Neural progenitor cell (in vitro differentiated cells): ENCODE measurements at regions not wholly inside any gene's neighbourhood (a gene's known extent, or its start where the extent isn't known, plus 50 kb on each side); places are given as distances from the start of the nearest gene placed in this dataset.
A peak's percentile ranks its signal among the peaks of the same experiment; 100 is the strongest.

Experiments
- DNase-seq: peaks from one replicate; pipeline ENCODE4 v3.0.0-alpha.2; 2016; ENCODE audit warnings: low spot score
- H2AFZ ChIP-seq: fragments of 200-600 bp; sonication (generic); replicated peaks from 2 replicates; pipeline ENCODE4 v1.6.1; 2016; ENCODE audit warnings: antibody characterized with exemption
- H3F3A ChIP-seq: fragments of 200-600 bp; sonication (generic); 2 replicates; pipeline ENCODE4 v1.6.1; 2016; ENCODE audit warnings: antibody characterized with exemption, low read depth
- H3K27ac ChIP-seq: fragments of 200-600 bp; sonication (generic); 2 replicates; pipeline ENCODE4 v1.5.1; 2016; ENCODE audit warnings: mild to moderate bottlenecking
- H3K27me3 ChIP-seq: fragments of 200-600 bp; sonication (generic); 2 replicates; pipeline ENCODE4 v1.6.1; 2016; ENCODE audit warnings: mild to moderate bottlenecking, moderate library complexity
- H3K36me3 ChIP-seq: fragments of 200-600 bp; sonication (generic); 2 replicates; pipeline ENCODE4 v1.5.1; 2016
- H3K4me1 ChIP-seq: fragments of 200-600 bp; sonication (generic); 2 replicates; pipeline ENCODE4 v1.6.1; 2016; ENCODE audit warnings: mixed run types
- H3K4me2 ChIP-seq: fragments of 200-600 bp; sonication (generic); 2 replicates; pipeline ENCODE4 v1.6.1; 2016
- H3K4me3 ChIP-seq: fragments of 200-600 bp; sonication (generic); 2 replicates; pipeline ENCODE4 v1.5.1; 2016
- H3K79me2 ChIP-seq: fragments of 200-600 bp; sonication (generic); 2 replicates; pipeline ENCODE4 v1.6.1; 2016; ENCODE audit warnings: low read depth
- H3K9ac ChIP-seq: fragments of 200-600 bp; sonication (generic); 2 replicates; pipeline ENCODE4 v1.6.1; 2016
- H3K9me3 ChIP-seq: fragments of 200-600 bp; sonication (generic); 2 replicates; pipeline ENCODE4 v1.5.1; 2016; ENCODE audit warnings: low read depth
- H4K20me1 ChIP-seq: fragments of 200-600 bp; sonication (generic); 2 replicates; pipeline ENCODE4 v1.6.1; 2016; ENCODE audit warnings: low read depth
- H3K27ac Mint-ChIP-seq: 3 replicates; pipeline ENCODE4 v1.8.0; 2021; ENCODE audit warnings: mixed read lengths
- H3K27me3 Mint-ChIP-seq: 2 replicates; pipeline ENCODE4 v1.8.0; 2022; ENCODE audit warnings: low read depth, mild to moderate bottlenecking, inconsistent platforms, moderate library complexity, mixed read lengths; ENCODE audit not compliant: insufficient read depth
- H3K36me3 Mint-ChIP-seq: 3 replicates; pipeline ENCODE4 v1.8.0; 2021; ENCODE audit warnings: mixed read lengths
- H3K4me1 Mint-ChIP-seq: 3 replicates; pipeline ENCODE4 v1.8.0; 2021; ENCODE audit warnings: mixed read lengths
- H3K4me3 Mint-ChIP-seq: 3 replicates; pipeline ENCODE4 v1.8.0; 2021; ENCODE audit warnings: mild to moderate bottlenecking, moderate library complexity, mixed read lengths
- H3K9me3 Mint-ChIP-seq: 3 replicates; pipeline ENCODE4 v1.8.0; 2020; ENCODE audit warnings: mixed read lengths
- EZH2 ChIP-seq: fragments of 200-600 bp; sonication (generic); IDR thresholded peaks from 2 replicates; pipeline ENCODE4 v1.6.1; 2017; ENCODE audit warnings: antibody characterized with exemption, mild to moderate bottlenecking, moderate library complexity
- EZH2phosphoT487 ChIP-seq: fragments of 200-600 bp; sonication (generic); IDR thresholded peaks from 2 replicates; pipeline ENCODE4 v1.6.1; 2017; ENCODE audit warnings: antibody characterized with exemption
- TF ChIP-seq, protein P1 (sequence below): fragments of 200-600 bp; sonication (generic); IDR thresholded peaks from 2 replicates; pipeline ENCODE4 v1.5.1; 2017; ENCODE audit warnings: antibody characterized with exemption, mild to moderate bottlenecking

DNA sequence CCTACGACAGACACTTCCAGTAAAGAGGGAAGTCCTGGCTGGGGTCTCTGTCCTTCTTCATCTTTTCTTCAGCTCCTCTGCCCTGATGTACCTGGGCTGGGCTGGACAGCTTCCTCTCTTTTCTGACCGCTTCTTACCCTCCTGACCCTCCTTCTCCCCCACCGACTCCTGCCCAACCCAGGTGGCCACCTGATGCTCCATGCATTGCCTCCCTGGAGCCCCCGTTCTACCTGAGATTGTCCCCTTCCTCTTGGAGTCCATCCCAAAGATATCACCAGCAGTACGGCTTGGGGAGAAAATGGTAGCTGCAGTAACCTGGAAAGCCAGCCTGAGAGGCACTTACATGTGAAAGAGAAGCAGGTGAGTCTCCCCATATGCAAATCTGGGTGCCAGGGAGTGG, 566.3 kb downstream of the TCERG1L start:
- peak overlapping the region; percentile 25 for H3K4me2 ChIP-seq
- H3K79me2 ChIP-seq: no peaks in the 10 kb centered on the region
- no peaks in the 10 kb centered on the region for H3K36me3 ChIP-seq
- peaks cover 12% of the 10 kb centered on the region for H3K4me1 Mint-ChIP-seq
- H3K27me3 ChIP-seq: no peaks in the 10 kb centered on the region
- H3K9ac ChIP-seq: no peak overlapping the region
- peaks cover 21% of the 10 kb centered on the region for H3K4me1 ChIP-seq
- no peaks in the 10 kb centered on the region for H4K20me1 ChIP-seq
- H3K27me3 Mint-ChIP-seq: peaks cover 16% of the 10 kb centered on the region
- no peak for DNase-seq
- no peaks in the 10 kb centered on the region for H3K9me3 ChIP-seq
- TF ChIP-seq, protein P1, sequence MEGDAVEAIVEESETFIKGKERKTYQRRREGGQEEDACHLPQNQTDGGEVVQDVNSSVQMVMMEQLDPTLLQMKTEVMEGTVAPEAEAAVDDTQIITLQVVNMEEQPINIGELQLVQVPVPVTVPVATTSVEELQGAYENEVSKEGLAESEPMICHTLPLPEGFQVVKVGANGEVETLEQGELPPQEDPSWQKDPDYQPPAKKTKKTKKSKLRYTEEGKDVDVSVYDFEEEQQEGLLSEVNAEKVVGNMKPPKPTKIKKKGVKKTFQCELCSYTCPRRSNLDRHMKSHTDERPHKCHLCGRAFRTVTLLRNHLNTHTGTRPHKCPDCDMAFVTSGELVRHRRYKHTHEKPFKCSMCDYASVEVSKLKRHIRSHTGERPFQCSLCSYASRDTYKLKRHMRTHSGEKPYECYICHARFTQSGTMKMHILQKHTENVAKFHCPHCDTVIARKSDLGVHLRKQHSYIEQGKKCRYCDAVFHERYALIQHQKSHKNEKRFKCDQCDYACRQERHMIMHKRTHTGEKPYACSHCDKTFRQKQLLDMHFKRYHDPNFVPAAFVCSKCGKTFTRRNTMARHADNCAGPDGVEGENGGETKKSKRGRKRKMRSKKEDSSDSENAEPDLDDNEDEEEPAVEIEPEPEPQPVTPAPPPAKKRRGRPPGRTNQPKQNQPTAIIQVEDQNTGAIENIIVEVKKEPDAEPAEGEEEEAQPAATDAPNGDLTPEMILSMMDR: no peak
- TF ChIP-seq EZH2 (no peak), EZH2phosphoT487 (no peak)
- no peaks in the 10 kb centered on the region for H3K9me3 Mint-ChIP-seq
- peaks cover 12% of the 10 kb centered on the region for H3F3A ChIP-seq
- H3K27ac ChIP-seq: no peak overlapping the region
- no peak overlapping the region for H3K27ac Mint-ChIP-seq
- peak overlapping the region; percentile 27 for H3K4me3 Mint-ChIP-seq
- no peaks in the 10 kb centered on the region for H3K36me3 Mint-ChIP-seq
- no peak overlapping the region for H3K4me3 ChIP-seq
- no peak overlapping the region for H2AFZ ChIP-seq

DNA sequence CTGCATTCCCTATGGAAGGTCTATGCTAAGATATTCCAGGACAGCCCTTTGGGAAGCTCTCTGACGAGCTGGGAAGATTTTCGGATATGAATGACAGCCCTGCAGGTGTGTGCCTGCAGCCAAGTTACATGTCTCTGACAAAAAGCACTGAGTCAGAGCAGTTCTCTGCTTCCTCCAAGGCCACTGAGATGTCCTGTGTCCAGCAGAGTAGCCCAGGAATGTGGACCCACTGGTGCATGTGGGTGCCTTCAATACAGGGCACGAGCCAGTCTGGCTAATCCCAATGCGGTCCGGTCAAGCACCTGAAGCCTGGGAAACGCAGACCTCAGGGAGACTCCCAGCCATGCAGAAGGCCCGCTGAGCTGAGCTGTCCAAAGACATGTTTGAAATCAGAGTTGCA, 565.7 kb downstream of the TCERG1L start:
- H3K27ac Mint-ChIP-seq: no peak overlapping the region
- no peak for TF ChIP-seq EZH2
- no peak for TF ChIP-seq EZH2phosphoT487
- TF ChIP-seq, protein P1: no peak
- H3F3A ChIP-seq: peaks cover 12% of the 10 kb centered on the region
- H3K79me2 ChIP-seq: no peaks in the 10 kb centered on the region
- no peak overlapping the region for H3K4me2 ChIP-seq
- no peak overlapping the region for H2AFZ ChIP-seq
- no peak overlapping the region for H3K4me3 ChIP-seq
- no peak overlapping the region for H3K4me3 Mint-ChIP-seq
- no peak overlapping the region for H3K27ac ChIP-seq
- no peaks in the 10 kb centered on the region for H3K36me3 ChIP-seq
- peaks cover 12% of the 10 kb centered on the region for H3K4me1 Mint-ChIP-seq
- H3K4me1 ChIP-seq: peaks cover 21% of the 10 kb centered on the region
- no peak for DNase-seq
- H3K9me3 Mint-ChIP-seq: no peaks in the 10 kb centered on the region
- H3K27me3 ChIP-seq: no peaks in the 10 kb centered on the region
- H3K9me3 ChIP-seq: no peaks in the 10 kb centered on the region
- no peaks in the 10 kb centered on the region for H3K36me3 Mint-ChIP-seq
- no peaks in the 10 kb centered on the region for H4K20me1 ChIP-seq
- H3K9ac ChIP-seq: no peak overlapping the region
- H3K27me3 Mint-ChIP-seq: peaks cover 16% of the 10 kb centered on the region

DNA sequence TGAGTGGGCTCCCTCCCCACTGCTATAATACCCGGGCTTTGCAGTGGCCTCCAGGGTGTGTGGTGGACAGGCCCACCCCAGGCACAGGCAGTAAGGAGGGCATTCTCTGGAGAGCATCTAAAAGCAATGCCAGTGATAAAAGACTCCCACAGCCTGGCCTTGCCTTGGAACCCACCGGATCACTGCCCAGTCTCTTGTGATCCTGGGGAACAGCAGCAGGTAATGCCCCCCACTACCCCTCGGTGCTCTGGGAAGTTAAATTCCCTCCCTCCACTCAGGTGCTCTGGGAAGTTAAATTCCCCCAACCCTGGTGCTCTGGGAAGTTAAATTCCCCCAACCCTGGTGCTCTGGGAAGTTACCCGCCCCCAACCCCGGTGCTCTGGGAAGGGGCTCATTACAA, 565.2 kb downstream of the TCERG1L start:
- peaks cover 12% of the 10 kb centered on the region for H3K4me1 Mint-ChIP-seq
- no peak overlapping the region for H3K4me3 Mint-ChIP-seq
- H3K9me3 Mint-ChIP-seq: no peaks in the 10 kb centered on the region
- H3K27ac Mint-ChIP-seq: no peak overlapping the region
- H3K27me3 ChIP-seq: no peaks in the 10 kb centered on the region
- peaks cover 21% of the 10 kb centered on the region for H3K4me1 ChIP-seq
- DNase-seq: no peak
- no peaks in the 10 kb centered on the region for H3K36me3 ChIP-seq
- no peaks in the 10 kb centered on the region for H3K79me2 ChIP-seq
- no peak overlapping the region for H3K4me3 ChIP-seq
- no peak overlapping the region for H2AFZ ChIP-seq
- no peak overlapping the region for H3K4me2 ChIP-seq
- no peaks in the 10 kb centered on the region for H3K9me3 ChIP-seq
- H3K9ac ChIP-seq: no peak overlapping the region
- TF ChIP-seq, protein P1: no peak
- no peak for TF ChIP-seq EZH2phosphoT487
- no peak for TF ChIP-seq EZH2
- H3K27ac ChIP-seq: no peak overlapping the region
- H3F3A ChIP-seq: peaks cover 12% of the 10 kb centered on the region
- peaks cover 15% of the 10 kb centered on the region for H3K27me3 Mint-ChIP-seq
- H4K20me1 ChIP-seq: no peaks in the 10 kb centered on the region
- no peaks in the 10 kb centered on the region for H3K36me3 Mint-ChIP-seq
